HG03442 (cell line): ENCODE measurements at regions not wholly inside any gene's neighbourhood (a gene's known extent, or its start where the extent isn't known, plus 50 kb on each side); places are given as distances from the start of the nearest gene placed in this dataset.
"Not testable (repeated sequence)": the region's sequence is repeated elsewhere in the genome, so short reads cannot be mapped to it uniquely, and the experiment has no call there.

Source experiments
- ATAC-seq: cut with Tn5 transposase; IDR thresholded peaks from one replicate; pipeline ENCODE4 v1.9.1; 2021; ENCODE audit warnings: mild to moderate bottlenecking, moderate library complexity; ENCODE audit not compliant: unreplicated experiment

DNA sequence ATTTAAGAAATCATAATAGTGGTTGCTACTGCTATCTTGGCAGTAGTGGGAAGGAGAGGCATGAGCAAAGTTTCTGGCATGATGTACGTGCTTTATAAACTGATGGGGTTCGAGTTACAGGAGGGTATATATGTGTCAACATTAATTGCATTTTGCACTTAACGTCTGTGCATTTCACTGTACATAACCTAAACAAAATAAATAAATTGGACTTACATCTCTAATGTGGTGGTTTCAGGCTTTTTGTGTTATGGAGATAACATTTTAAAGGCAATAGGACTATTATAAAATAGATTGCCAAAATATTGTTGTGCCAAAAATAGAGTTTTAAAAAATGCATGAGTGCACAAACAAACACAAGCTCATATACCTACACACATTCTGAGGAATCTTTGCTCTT lies 1001.1 kb upstream of the GJE1 start:
- ATAC-seq = no peak

DNA sequence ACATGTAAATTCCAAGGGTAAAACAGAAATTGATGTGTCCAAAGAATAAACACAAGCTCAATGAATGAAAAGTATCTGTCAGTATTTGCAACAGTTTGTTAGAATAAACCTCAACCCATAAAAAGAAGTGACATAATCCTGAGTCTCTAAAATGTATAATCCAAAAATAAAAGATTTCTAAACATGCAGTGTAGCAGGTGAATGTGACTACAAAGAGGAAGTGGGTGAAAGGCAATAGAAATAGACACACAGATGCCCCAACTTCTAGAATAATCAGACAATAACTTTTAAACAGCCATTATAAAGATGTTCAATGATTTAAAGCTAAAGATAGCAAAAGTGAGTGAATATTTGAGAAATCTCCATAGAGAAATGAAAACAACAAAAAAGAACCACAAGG lies 1009.2 kb upstream of the GJE1 start:
- ATAC-seq = no peak

DNA sequence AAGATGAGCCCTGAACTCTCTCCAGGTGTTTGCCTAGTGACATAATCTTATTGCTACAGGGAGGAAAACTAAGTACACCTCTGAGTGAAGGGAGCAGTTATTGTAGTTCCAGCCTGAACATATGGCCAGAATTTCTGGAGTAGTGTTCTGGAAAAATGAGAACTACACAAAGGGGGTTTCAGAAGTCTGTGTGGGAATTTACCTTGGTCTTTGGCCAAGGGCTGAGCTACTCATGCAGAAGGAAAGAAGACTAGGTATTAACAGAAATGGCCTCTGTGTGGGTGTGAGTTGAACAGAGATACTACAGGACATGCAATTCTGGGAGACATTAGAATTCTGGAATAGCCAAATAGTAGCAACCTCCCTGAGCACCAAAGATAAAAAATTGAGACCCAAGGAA lies 1009.7 kb upstream of the GJE1 start:
- no peak for ATAC-seq

DNA sequence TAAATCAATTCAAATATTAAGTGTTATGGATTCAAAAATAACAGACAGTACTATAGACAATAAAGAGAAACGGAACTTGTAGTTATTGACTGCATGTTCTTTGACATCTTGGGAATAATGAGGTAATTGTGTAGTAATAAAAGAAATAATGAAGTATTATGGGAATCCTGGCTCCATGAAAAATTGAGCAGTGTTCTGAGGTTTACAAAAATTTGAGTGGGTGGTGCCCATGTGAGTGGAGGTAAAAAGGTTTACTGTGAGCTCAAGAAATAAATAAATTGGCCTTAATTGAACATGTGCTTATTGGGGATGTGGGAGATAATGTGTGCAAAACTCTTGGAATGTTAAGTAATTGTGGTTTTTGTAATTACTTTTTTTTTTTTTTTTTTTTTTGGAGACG lies 1013.7 kb upstream of the GJE1 start:
- no peak for ATAC-seq

GRCh38 chr6:141117874-141118273 lies 1014.9 kb upstream of the GJE1 start:
- ATAC-seq = no peak

DNA sequence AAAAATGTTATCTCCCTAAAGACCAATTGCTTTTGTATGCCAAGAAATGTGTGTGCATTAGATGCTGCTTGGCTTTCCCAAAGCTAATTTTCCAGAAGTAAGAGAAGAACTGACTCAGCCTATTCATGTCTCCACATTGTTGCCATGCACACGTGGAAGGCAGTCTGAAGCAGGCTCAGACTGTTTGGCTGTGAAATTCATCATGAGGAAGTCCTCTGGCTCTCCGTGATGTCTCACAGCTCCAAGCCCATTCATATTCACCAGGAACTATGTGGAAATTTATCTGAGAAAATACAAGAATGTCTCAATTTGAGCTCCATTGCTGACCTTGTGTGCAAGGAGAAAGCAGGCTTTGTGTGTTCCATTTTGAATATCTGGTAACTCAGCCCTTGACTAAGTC lies 1022.2 kb upstream of the GJE1 start:
- ATAC-seq = no peak

- ATAC-seq = no peak
These were observed 1025.0 kb upstream of the GJE1 start for GRCh38 chr6:141107591-141108160.

DNA sequence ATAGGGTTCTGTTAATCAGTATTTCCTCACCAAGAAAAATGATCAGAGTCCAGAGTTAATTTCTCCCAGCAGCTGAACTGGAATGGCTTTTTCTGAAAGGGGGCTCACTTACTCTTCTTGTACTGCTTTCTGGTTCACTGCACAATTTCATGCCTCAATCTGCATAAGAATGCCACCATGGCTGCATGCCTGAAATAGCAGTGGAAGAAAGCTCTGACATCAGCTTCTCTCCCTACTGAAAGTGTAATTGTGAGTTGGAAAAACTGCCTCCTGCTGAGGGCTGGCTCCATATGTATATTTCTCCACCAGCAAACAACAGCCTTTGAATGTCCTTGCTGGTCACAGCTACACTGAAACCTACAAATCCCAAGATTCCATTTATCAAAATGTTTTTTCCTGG lies 1027.2 kb upstream of the GJE1 start:
- ATAC-seq = no peak

- no peak for ATAC-seq
These were observed 1029.5 kb upstream of the GJE1 start for GRCh38 chr6:141103246-141103645.

DNA sequence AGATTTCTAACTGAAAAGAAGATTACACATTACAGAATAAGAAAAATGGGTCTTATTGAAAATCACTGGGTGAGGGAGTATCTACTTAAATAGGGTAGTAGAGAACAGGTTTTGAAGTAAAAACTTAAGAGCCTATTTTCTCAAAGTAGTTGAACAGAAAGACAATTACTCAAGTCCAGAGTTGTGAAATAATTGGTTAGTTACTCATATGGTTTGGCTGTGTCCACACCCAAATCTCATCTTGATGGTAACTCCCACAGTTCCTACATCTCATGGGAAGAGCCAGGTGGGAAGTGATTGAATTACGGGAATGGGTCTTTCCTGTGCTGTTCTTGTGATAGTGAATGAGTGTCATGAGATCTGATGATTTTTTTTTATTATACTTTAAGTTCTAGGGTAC lies 1035.3 kb upstream of the GJE1 start:
- ATAC-seq = no peak

- no peak for ATAC-seq
These were observed 1037.4 kb upstream of the GJE1 start for GRCh38 chr6:141095308-141095707.

DNA sequence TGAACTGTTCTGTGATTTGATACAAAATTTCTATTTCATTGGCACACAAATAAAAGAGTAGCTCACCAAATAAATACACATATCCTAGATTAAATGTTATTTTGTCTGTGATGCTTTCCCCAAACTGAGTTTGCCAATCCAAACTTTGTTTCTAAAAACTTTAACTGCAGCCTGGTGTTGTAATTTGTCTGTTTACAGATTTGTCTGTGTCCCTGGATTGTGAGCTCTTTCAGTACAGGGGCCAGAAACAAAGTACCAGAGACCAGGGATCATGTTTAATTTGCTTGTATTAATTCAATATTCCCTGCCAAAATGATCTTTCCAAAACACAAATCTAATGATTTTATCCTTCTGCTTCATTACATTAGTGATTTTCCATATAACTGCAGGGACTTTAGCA lies 1044.6 kb upstream of the GJE1 start:
- ATAC-seq = no peak

GRCh38 chr6:141077355-141078333 lies 1055.1 kb upstream of the GJE1 start:
- peak; percentile 76 for ATAC-seq

GRCh38 chr6:141057761-141058160 lies 1075.0 kb upstream of the GJE1 start:
- ATAC-seq = no peak

DNA sequence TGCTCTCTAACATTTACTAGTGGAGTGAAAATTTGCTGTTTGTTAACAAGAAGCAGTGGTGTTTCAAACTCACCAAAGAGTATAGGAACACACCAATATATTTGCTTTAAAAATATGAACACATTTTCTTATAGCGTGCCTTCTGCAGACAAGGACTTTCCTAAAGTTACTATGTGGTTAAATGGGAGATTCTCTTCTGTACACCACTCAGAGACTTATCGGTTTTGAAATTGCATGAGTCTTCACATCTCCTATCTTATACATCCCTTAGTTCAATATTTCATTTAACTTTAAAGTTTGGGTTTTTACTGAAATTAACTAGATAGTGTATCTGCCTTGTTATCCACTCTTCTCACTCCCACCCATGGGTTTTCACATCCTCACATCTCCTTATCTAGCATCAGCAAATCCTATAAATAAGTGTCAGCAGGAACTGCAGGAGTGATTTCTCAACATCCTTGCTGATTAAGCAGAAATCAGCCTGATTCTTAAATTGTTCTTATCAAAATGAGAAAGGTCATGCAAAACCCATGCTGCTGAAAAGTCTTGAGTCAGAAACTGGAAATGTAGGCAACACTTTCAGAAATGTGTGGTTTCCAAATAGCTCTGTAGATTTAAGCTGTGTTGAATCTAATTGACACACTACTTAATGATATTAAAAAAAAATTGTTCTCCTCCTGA lies 1075.6 kb upstream of the GJE1 start:
- ATAC-seq = no peak

- no peak for ATAC-seq
These were observed 1082.3 kb upstream of the GJE1 start for GRCh38 chr6:141050471-141050870.

- no peak for ATAC-seq
These were observed 1084.3 kb upstream of the GJE1 start for GRCh38 chr6:141048451-141048850.

- ATAC-seq = not testable (repeated sequence)
These were observed 1086.2 kb upstream of the GJE1 start for GRCh38 chr6:141046496-141046895.

DNA sequence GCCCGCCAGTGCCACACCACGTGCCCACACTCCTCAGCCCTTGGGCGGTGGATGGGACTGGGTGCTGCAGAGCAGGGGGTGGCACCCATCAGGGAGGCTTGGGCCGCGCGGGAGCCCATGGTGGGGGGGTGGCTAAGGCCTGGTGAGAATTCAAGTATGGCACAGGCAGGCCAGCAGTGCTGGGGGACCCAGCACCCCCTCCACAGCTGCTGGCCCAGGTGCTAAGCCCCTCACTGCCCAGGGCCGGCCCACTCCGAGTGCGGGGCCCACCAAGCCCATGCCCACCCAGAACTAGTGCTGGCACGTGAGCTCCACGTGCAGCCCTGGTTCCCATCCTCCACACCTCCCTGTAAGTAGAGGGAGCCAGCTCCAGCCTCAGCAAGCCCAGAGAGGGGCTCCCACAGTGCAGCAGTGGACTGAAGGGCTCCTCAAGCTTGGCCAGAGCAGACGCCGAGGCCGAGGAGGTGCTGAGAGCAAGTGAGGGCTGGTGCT lies 1091.1 kb upstream of the GJE1 start:
- ATAC-seq = no peak

- no peak for ATAC-seq
These were observed 1097.2 kb upstream of the GJE1 start for GRCh38 chr6:141035312-141036200.

- ATAC-seq = no peak
These were observed 1099.6 kb upstream of the GJE1 start for GRCh38 chr6:141033101-141033500.
